Endothelial cell of umbilical vein (primary cell): ENCODE measurements at regions not wholly inside any gene's neighbourhood (a gene's known extent, or its start where the extent isn't known, plus 50 kb on each side); places are given as distances from the start of the nearest gene placed in this dataset.

Experiments
- BruUV-seq: library from RNA; stranded (reverse); fragments of 400-500 nt; replicated peaks from 2 replicates; lab custom pipeline; 2021; lab: Mats Ljungman, UMichigan
- CTCF ChIA-PET: fragments of 300-600, 350-600 bp; sonication (Branson Sonifier 250); formaldehyde crosslinking; loops from one replicate; lab custom pipeline; 2021; ENCODE audit warnings: antibody characterized with exemption, inconsistent platforms; lab: Charles Lee
- POLR2A ChIA-PET: fragments of 300-600, 350-600 bp; sonication (Branson Sonifier 250); formaldehyde crosslinking; loops from one replicate; lab custom pipeline; 2021; ENCODE audit warnings: antibody characterized with exemption, inconsistent platforms; lab: Charles Lee
- DNase-seq: peaks from one replicate; pipeline ENCODE4 v3.0.0-alpha.2; 2011; ENCODE audit warnings: low read depth, low spot score
- FAIRE-seq: peaks from 2 replicates; lab custom pipeline; 2011; peaks lifted over from hg19 to GRCh38; lab: Jason Lieb, UNC
- H2AFZ ChIP-seq: 2 replicates; pipeline ENCODE4 v1.6.0; 2012; ENCODE audit warnings: low read depth, low read length, control low read depth, inconsistent platforms
- H3K27ac ChIP-seq: 2 replicates; pipeline ENCODE4 v1.5.1; 2011; ENCODE audit warnings: low read depth, mild to moderate bottlenecking, control low read depth, low read length, moderate library complexity; ENCODE audit not compliant: insufficient read depth
- H3K27me3 ChIP-seq, 2 experiments: 2 replicates each; pipeline versions ENCODE4 v1.6.0 to v1.6.1; 2011; ENCODE audit warnings: low read length in 2 of 2, mixed read lengths in 1 of 2; ENCODE audit not compliant: control insufficient read depth in 2 of 2, insufficient read depth in 2 of 2
- H3K36me3 ChIP-seq, 2 experiments: 2 replicates in 1 of 2; 3 replicates in 1 of 2; pipeline ENCODE4 v1.5.1; 2011; ENCODE audit warnings: low read length in 2 of 2, mild to moderate bottlenecking in 1 of 2, moderate library complexity in 1 of 2; ENCODE audit not compliant: control insufficient read depth in 2 of 2, insufficient read depth in 2 of 2; ENCODE audit errors: extremely low read depth in 1 of 2
- H3K4me1 ChIP-seq: 3 replicates; pipeline ENCODE4 v1.5.1; 2011; ENCODE audit warnings: mild to moderate bottlenecking, low read length; ENCODE audit not compliant: control insufficient read depth, insufficient read depth; ENCODE audit errors: extremely low read depth
- H3K4me2 ChIP-seq: 2 replicates; pipeline ENCODE4 v1.6.1; 2011; ENCODE audit warnings: low read length, control low read depth, mixed read lengths; ENCODE audit not compliant: insufficient read depth
- H3K4me3 ChIP-seq, 3 experiments: fragments of 200-600 bp in 1 of 3; sonication (generic), shearing (Covaris generic) in 1 of 3; replicated peaks in 1 of 3; 2 replicates each; pipeline ENCODE4 v1.5.1; 2011 to 2016; ENCODE audit warnings: control low read depth in 3 of 3, low read length in 3 of 3, mild to moderate bottlenecking in 2 of 3, inconsistent platforms in 1 of 3, low read depth in 1 of 3, moderate library complexity in 1 of 3; ENCODE audit not compliant: insufficient read depth in 1 of 3
- H3K79me2 ChIP-seq: 2 replicates; pipeline ENCODE4 v1.6.0; 2012; ENCODE audit warnings: low read length, inconsistent platforms; ENCODE audit not compliant: control insufficient read depth, insufficient read depth
- H3K9ac ChIP-seq: replicated peaks from 2 replicates; pipeline ENCODE3; 2011; ENCODE audit warnings: low read length, control low read depth; ENCODE audit not compliant: insufficient read depth; ENCODE audit errors: extremely low read depth
- H3K9me1 ChIP-seq: replicated peaks from 3 replicates; pipeline ENCODE4 v1.6.0; 2011; ENCODE audit warnings: mild to moderate bottlenecking, low read length; ENCODE audit not compliant: control insufficient read depth, insufficient read depth; ENCODE audit errors: extremely low read depth
- H3K9me3 ChIP-seq: replicated peaks from 2 replicates; pipeline ENCODE4 v1.5.1; 2012; ENCODE audit warnings: low read length, inconsistent platforms; ENCODE audit not compliant: control insufficient read depth, insufficient read depth
- H4K20me1 ChIP-seq: replicated peaks from 2 replicates; pipeline ENCODE3; 2011; ENCODE audit warnings: mild to moderate bottlenecking, low read length; ENCODE audit not compliant: control insufficient read depth, insufficient read depth; ENCODE audit errors: extremely low read depth
- CTCF ChIP-seq, 2 donors: IDR thresholded peaks; 1 replicate in 1 of 2; 2 replicates in 1 of 2; pipeline ENCODE4 v1.5.1; 2011; ENCODE audit warnings: low read length in 2 of 2, mild to moderate bottlenecking in 2 of 2, moderate library complexity in 2 of 2, control low read depth in 1 of 2, inconsistent platforms in 1 of 2, low read depth in 1 of 2; ENCODE audit not compliant: insufficient read depth in 1 of 2; ENCODE audit errors: extremely low read depth in 1 of 2
- EZH2 ChIP-seq: IDR thresholded peaks from 2 replicates; pipeline ENCODE4 v1.6.1; 2012; ENCODE audit warnings: borderline replicate concordance, low read depth, mild to moderate bottlenecking, moderate library complexity, low read length, inconsistent platforms; ENCODE audit not compliant: severe bottlenecking
- FOS ChIP-seq: IDR thresholded peaks from 2 replicates; pipeline ENCODE4 v1.6.1; 2011; ENCODE audit warnings: mild to moderate bottlenecking, low read length, moderate library complexity, borderline replicate concordance; ENCODE audit not compliant: insufficient read depth
- GATA2 ChIP-seq: IDR thresholded peaks from 2 replicates; pipeline ENCODE4 v1.7.0; 2011; ENCODE audit warnings: low read depth, mild to moderate bottlenecking, moderate library complexity, mixed read lengths, low read length; ENCODE audit not compliant: insufficient read length, insufficient read depth
- POLR2A ChIP-seq: IDR thresholded peaks from 2 replicates; pipeline ENCODE4 v1.6.1; 2012; ENCODE audit warnings: low read depth, mild to moderate bottlenecking, control low read depth, low read length
- POLR2AphosphoS5 ChIP-seq: IDR thresholded peaks from 2 replicates; pipeline ENCODE4 v1.6.1; 2012; ENCODE audit warnings: low read depth, mild to moderate bottlenecking, control low read depth, low read length, moderate library complexity; ENCODE audit not compliant: insufficient read depth
- dilution Hi-C: fragments of 300-500 bp; cut with MboI; formaldehyde crosslinking; loops from one replicate; pipeline ENCODE4 v1.15.0; 2019; ENCODE audit warnings: low sequenced_read_pairs; ENCODE audit not compliant: extremely low pct_ligation_motif_present
- intact Hi-C: fragments of 100-400 bp; cut with micrococcal nuclease; formaldehyde crosslinking; loops from one replicate; pipeline ENCODE4 v1.10.0; 2022

- no peak for FAIRE-seq
- intact Hi-C loops (no loop called here), dilution Hi-C loops (no loop called here)
- no peak overlapping the region for H3K9ac ChIP-seq
- DNase-seq = no peak
- BruUV-seq = no TSS peak
- H3K79me2 ChIP-seq = no peaks in the 10 kb centered on the region
- H3K27me3 ChIP-seq = peaks cover 3 to 15% of the 10 kb centered on the region in 2 experiments
- no peak for TF ChIP-seq FOS
- no peak for TF ChIP-seq POLR2AphosphoS5
- TF ChIP-seq GATA2 = no peak
- no peak for TF ChIP-seq POLR2A
- TF ChIP-seq CTCF (IDR thresholded peaks at IDR 0.05; ENCODE audit: extremely low read depth in 1 of 2, insufficient read depth in 1 of 2, low read depth in 1 of 2, low read length in 2 of 2) = no peak
- TF ChIP-seq EZH2 = no peak
- CTCF ChIA-PET = interaction anchor here (1.3 kb wide), 1 partner anchor 52 kb away, joined by 7 read pairs; no protein-coding TSS in a partner anchor
- H3K4me2 ChIP-seq = no peak overlapping the region
- no peaks in the 10 kb centered on the region for H3K36me3 ChIP-seq
- POLR2A ChIA-PET = no interaction called here
- no peaks in the 10 kb centered on the region for H3K9me1 ChIP-seq
- no peaks in the 10 kb centered on the region for H3K9me3 ChIP-seq
- H3K4me3 ChIP-seq = no peak overlapping the region
- no peak overlapping the region for H3K27ac ChIP-seq
- H2AFZ ChIP-seq = no peak overlapping the region
- no peaks in the 10 kb centered on the region for H3K4me1 ChIP-seq
- H4K20me1 ChIP-seq = no peaks in the 10 kb centered on the region
These were observed 209.0 kb downstream of the RGS9 start for GRCh38 chr17:65346166-65346565.
